Panc1 (cell line): ENCODE measurements at regions not wholly inside any gene's neighbourhood (a gene's known extent, or its start where the extent isn't known, plus 50 kb on each side); places are given as distances from the start of the nearest gene placed in this dataset.

Experiments used
- CTCF ChIP-seq: fragments of 450-650 bp; IDR thresholded peaks from 2 replicates; pipeline ENCODE4 v1.5.1; 2017; ENCODE audit warnings: mild to moderate bottlenecking
- TCF7L2 ChIP-seq: IDR thresholded peaks from 2 replicates; pipeline ENCODE4 v1.6.1; 2011; ENCODE audit warnings: mild to moderate bottlenecking, low read depth, low read length, inconsistent platforms

- TF ChIP-seq CTCF (no peak), TCF7L2 (no peak)
These were observed 120.9 kb downstream of the DLEU7 start for GRCh38 chr13:50722440-50723125.
